Prostate gland (tissue), 2 donors: ENCODE measurements at regions not wholly inside any gene's neighbourhood (a gene's known extent, or its start where the extent isn't known, plus 50 kb on each side); places are given as distances from the start of the nearest gene placed in this dataset.

Source experiments
- CTCF ChIP-seq, 4 experiments: fragments of 200-600 bp in 2 of 4; fragments of 450-650 bp in 2 of 4; sonication (generic) in 2 of 4; IDR thresholded peaks; 1 replicate in 3 of 4; 2 replicates in 1 of 4; pipeline ENCODE4 v1.5.1; 2016 to 2019; ENCODE audit warnings: antibody characterized with exemption in 4 of 4, mild to moderate bottlenecking in 2 of 4, moderate library complexity in 2 of 4
- POLR2A ChIP-seq: fragments of 450-650 bp; IDR thresholded peaks from one replicate; pipeline ENCODE4 v1.6.1; 2016; ENCODE audit warnings: antibody characterized with exemption, mild to moderate bottlenecking
- POLR2AphosphoS5 ChIP-seq: sonication (generic); formaldehyde crosslinking; IDR thresholded peaks from one replicate; pipeline ENCODE4 v1.6.1; 2017; ENCODE audit warnings: antibody characterized with exemption

GRCh38 chr10:108592956-108593355, 1330.4 kb downstream of the XPNPEP1 start:
- TF ChIP-seq CTCF (IDR thresholded peaks at IDR 0.05) (no peak), POLR2AphosphoS5 (no peak), POLR2A (no peak)
